ENCODE measurements at regions not wholly inside any gene's neighbourhood (a gene's known extent, or its start where the extent isn't known, plus 50 kb on each side); places are given as distances from the start of the nearest gene placed in this dataset.
"Not testable (repeated sequence)": the region's sequence is repeated elsewhere in the genome, so short reads cannot be mapped to it uniquely, and the experiment has no call there.

DNA sequence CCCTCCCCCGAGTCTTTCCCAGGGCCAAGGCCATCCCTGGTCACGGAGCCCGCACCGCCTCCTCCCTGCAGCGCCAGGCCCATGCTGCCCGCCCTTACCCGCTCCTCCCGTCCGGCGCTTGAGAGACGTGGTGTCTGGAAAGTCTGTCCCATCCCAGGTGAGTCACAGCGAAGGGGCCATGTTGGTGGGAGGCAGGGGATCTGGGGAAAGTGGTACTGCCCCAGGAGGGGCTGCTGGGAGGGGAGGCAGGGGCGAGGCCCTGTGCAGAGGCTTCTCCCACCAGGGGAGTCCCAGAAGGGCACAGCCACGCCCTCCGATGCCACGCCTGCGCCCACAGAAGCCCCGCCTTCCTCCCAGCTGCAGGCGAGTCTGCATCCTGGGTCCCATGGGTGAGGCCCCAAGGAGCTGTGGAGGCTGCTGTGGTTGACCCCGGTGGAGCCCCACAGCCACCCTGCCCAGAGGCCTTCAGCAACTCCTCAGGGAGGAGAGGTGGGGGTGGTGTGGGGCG lies 107.0 kb upstream of the PPP1R26 start:
- DNase-seq (ENCODE audit: low spot score): no peak
- no peak for ATAC-seq

DNA sequence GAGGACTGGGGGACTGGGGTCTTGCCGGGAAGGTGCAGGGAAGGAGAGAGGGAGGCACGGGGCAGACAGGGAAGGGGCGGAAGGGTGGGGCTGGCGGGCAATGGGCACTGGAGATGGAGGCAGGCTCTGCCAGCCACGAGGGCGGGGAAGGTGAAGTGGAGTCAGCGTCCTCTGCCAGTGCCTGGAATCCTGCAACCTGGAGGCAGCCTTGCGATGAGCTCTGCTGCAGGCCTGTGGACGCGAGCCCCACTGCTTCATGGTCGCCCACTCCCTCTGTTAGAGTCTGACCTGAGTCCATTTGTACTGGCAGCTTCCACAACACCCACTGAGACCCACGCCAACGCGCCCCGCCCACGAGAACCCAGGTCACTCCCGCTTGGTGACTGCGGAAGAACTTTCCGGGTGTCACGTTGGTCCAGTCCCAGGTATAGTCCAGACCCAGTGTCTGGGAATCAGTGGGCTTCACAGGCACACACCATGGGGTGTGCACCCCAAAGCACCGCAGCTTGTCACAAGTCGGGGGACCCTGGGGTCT lies 106.4 kb upstream of the PPP1R26 start:
- ATAC-seq (no peak), DNase-seq (ENCODE audit: low spot score) (no peak)

DNA sequence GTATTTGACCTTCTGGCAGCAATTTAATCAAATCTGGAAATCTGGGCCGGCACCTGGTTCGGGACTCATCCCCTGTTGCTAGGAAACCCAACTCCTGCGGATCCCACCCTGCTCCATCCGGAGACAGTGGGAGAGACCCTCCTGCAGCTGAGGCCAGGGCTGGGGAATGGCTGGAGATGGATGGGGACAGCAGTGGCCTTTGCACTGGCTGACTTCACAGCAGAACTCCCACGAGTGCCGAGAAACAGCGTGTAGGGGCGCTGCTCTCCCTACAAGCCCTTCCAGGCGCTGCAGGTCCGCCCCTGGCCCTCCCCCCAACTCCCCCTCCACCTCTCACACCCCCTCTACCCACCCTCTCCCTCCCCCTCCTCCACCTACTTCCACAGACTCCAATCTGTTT lies 105.8 kb upstream of the PPP1R26 start:
- DNase-seq (ENCODE audit: low spot score) (no peak), ATAC-seq (no peak)

DNA sequence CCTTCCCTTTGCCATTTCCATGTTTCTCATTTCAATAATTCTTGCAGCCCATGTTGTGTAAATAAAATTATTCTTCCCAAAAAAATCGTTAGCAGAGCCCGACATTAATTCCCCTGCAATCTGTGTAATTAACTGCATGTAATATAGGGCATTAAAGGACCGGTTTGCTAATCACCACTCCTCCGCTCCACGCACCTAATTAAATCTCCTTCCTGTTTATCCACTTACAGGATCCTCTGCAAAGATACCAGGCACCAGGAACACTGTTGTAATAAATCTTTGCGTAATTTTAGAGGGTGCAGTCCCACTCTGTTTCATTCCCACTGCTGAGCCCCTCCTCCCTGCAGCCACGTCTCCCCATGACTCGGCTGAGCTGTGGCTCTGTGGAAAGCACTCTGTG lies 105.0 kb upstream of the PPP1R26 start:
- DNase-seq (ENCODE audit: low spot score): no peak

DNA sequence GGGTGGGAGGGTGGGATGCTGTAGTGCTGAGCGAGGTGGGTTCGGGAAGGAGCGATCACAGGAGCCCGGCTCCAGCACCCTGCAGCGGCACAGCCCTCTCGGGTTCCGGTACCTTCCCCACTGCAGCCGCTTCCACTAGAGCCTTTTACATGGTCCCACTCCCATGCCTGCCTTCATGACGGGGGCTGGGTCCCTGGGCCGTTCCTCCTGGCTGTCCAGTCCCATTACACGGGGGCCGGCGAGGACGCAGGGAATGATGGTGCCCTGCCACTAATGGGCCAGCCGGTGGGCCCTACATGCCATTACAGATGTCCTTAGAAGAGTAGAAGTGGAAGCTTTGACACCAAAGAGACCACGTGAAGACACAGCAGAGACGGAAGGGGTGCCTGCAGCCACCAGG lies 104.6 kb upstream of the PPP1R26 start:
- ATAC-seq (no peak), DNase-seq (ENCODE audit: low spot score) (no peak)

More for the DNA sequence above, 105.0 kb upstream of the PPP1R26 start:
- no peak for ATAC-seq

DNA sequence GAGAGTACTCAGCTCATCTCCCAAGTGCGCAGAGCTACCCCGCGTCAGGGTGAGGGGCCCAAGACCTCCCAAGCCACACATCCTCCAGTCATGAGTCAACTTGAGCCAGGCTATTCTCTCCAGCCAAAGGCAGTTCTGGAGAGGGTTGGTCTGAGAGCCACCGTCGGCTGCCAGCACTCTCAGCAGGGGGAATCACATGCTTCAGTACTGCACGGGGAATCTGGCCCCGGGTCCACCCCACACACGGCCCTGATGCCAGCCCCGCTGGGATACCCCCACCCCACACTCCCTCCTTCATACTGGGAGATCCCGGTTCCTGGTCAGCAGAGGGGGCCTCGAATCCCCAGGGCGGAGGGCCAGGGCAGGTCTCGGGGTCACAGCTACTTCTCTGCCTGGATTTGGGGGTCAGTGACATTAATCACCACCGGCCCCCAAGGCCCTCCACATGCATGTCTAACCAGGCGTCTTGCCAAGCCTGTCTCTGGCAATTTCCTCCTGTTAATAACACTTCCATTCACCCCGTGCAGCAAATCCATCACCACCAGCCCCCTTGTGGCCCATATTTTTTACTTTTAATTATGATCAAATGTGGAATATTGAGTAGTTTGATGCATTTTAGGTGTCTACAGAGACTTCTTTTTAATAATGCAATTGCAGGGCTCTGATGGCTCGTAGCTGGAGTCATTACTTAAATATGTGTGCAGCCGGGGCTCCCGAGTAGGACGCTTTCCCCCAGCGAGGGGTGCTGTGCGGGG lies 102.9 kb upstream of the PPP1R26 start:
- no peak for ATAC-seq
- no peak for DNase-seq (ENCODE audit: low spot score)

DNA sequence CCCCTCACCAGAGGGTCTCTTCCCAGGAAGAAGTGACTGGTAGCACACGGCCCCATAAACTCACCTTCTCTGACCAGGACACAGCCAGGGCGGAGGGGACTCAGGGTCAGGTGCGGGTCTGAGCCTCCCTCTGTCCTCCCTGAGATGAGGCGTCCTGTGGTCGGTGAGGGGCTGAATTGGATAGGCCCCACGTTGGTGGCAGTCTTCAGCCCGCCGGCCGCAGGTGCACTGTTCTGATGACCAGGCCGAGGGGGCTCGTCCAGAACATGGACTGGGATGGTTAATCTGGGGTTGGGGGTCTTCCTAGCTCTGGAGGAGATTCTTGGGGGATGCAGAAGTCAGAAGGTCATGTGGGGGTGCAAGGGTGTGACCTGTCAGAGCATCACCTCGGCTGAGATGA lies 102.2 kb upstream of the PPP1R26 start:
- no peak for DNase-seq (ENCODE audit: low spot score)
- no peak for ATAC-seq

DNA sequence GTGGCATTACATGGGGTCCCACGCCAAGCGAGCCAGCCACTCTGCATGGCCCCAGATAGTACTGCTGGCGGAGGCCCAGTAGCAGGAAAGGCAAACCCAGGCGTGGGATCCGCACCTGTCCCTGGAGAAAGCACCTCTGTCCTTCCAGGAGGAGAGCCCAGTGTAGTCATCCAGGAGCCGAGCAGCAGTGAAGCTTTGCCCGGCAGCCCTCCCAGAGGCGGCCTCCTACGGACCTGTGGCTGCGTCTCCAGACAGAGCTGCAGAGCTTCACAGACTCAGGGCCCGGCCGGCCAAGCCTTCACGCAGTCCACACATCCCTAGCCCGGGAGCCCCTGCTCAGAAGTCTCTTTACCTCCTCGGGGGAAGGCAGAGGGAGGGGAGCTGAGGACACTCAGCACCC lies 100.8 kb upstream of the PPP1R26 start:
- ATAC-seq: no peak
- DNase-seq (ENCODE audit: low spot score): no peak

DNA sequence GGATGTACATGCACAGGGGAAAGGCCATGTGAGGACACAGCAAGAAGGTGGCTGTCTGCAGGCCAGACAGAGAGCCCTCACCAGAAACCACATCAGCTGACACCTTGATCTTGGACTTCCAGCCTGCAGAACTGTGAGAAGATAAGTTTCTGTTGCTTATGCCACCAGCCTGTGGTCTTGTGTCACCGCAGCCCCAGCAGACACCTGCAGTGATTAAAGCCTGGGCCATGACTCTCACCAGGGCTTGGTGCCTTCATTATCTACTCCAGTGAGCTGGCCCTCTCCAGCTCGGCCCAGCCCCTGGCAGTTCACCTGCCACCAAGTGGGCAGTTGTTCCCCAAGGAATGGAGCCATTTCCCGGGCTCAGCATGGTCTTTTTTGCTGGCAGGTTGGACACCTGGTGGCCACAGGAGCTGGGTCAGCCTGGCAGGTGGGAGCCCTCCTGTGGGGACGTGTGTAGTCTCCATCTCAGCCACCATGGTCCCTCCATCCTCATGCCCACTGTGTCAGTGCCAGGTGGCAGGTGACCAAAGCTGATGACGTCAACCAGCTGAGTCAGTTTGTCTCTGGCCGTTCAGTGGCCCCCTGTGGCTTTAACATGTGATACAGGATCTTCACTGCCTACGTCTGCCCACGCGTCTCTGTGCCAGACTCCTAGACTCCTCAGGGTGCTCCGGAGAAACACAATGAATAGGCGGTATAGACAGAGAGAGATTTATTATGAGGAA lies 99.9 kb upstream of the PPP1R26 start:
- no peak for DNase-seq (ENCODE audit: low spot score)
- no peak for ATAC-seq

DNA sequence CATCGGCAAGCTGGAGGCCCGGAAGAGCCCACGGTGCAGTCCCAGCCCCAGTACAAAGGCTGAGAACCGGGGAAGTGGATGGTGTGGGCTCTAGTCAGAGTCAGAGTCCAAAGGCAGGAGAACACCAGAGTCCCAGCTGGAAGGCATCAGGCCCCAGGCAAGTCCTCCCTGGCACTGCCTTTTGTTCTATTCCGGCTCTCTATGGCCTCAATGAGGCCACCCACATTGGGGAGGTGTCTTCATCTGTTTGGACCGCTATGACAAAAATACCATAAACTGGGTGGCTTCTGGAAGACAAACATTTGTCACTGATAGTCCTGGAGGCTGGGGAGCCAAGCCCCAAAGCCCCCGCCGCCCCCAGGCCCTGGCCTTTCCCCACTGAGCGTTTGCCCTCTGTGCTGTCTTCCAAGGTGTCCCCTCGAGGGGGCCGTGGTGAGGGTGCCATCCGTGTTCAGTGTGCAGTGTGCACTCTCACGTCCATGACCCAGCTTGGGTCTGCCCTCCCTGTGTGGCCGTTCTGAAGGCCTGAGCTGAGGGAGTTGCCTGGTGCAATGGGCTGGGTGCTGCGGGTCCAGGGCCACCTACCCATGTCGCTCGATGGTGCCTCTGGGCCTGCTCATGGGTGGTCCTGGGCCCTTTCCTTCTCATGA lies 99.1 kb upstream of the PPP1R26 start:
- no peak for ATAC-seq
- DNase-seq (ENCODE audit: low spot score): no peak

DNA sequence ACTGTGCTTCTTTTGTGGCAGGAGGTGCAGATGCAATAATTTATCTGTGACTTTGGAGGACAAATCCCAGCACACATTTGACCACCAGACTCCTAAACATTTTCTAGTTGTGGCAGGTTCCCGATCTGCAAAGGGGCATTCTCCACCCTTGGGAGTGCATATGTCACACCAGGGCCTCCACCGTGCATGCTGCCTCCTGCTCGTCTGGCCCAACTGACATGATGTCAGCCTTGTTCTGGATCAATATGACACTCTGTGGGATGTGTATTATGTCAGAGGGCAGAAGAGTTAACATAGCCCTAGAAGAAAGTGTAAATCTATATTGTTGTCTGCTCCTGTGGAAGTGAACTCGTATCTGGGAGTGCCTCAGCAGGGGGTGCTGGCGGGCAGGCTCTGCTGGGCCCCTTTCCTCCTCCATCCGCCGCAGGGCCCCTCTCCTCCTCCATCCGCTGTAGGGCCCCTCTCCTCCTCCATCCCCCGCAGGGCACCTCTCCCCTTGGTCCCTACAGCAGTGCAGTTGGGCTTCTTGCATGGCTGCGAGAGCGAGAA lies 97.7 kb upstream of the PPP1R26 start:
- ATAC-seq (no peak), DNase-seq (ENCODE audit: low spot score) (no peak)

DNA sequence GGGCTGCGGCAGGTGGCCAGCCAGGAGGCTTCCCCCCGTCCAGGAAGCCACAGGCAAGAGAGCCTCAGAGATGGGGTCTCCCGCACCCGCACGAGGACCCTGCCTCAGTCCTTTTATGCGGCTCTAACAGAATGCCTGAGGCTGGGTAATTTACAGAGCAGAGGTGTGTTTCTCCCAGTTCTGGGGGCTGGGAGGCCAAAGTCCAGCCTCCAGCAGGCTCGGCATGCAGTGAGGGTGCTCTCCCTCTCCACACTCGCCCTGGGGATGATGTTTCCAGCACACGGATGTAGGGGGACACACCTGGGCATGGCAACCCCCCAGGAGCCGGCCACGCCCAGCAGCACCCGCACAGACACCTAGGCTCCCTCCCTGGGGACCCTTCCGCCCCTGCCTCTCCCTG lies 95.4 kb upstream of the PPP1R26 start:
- ATAC-seq (no peak), DNase-seq (ENCODE audit: low spot score) (no peak)

DNA sequence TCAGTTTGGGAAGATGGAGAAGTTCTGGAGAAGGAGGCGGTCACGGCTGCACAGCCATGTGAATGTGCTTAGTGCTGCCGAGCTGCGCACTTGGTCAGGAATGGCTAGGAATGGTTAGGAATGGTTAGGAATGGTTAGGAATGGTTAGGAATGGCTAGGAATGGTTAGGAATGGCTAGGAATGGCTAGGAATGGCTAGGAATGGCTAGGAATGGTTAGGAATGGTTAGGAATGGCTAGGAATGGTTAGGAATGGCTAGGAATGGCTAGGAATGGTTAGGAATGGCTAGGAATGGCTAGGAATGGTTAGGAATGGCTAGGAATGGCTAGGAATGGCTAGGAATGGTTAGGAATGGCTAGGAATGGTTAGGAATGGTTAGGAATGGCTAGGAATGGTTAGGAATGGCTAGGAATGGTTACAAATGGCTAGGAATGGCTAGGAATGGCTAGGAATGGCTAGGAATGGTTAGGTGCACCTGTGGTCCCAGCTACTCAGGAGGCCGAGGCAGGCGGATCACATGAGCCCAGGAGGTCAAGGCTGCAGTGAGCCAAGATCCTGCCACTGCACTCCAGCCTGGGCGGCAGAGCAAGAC lies 94.7 kb upstream of the PPP1R26 start:
- DNase-seq (ENCODE audit: low spot score); ATAC-seq: not testable (repeated sequence)

DNA sequence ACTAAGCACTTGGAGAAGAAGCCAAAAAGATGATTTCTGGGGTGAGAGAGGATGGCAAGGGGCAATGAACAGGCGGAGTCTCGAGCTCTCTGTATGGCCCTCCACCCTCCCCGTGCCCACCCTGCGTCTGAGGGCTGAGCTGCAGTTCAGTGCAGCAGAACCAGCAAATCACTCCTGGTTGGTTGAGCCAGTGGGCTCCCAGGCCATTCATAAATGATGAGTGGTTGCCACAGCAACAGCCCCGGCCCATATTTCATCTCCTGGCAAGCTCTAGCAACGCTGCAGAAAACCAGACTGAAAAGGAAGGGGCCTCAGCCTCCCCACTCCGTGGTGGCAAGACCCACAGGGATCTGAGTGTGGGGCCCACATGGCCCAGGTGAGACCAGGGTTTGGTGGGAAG lies 93.8 kb upstream of the PPP1R26 start:
- ATAC-seq: no peak
- DNase-seq (ENCODE audit: low spot score): no peak

DNA sequence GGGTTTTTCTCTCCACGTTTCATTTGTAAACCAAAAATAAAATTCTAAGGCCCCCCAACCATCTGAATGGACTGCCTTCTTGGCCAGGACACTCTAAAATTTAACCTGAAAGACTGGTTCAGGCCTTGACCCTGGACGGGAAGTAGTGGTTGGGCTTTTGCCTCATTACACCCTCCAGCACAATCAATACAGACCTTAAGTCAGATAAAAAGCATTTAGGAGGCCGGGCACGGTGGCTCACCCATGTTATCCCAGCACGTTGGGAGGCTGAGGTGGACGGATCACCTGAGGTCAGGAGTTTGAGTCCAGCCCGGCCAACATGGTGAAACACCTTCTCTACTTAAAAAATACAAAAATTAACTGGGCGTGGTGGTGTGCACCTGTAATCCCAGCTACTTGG lies 91.6 kb upstream of the PPP1R26 start:
- ATAC-seq: no peak
- no peak for DNase-seq (ENCODE audit: low spot score)

DNA sequence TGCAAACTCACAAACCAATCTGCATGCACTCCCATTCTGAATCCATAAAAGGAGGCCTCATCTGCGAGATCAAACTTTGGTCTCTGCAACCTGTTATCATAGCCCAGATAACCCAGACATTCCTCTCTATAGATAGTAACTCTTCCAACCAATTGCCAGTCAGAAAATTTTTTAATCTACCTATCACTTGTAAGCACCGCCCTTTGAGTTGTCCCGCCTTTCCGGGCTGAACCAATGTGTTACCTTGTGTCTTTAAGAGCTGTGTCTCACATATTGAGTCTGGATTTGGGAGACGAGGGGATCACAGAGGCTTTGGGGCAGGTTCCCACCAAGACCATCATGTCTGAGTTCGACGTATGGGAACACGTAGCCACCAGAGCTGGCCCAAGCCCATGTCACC lies 91.1 kb upstream of the PPP1R26 start:
- DNase-seq (ENCODE audit: low spot score) (no peak), ATAC-seq (no peak)

DNA sequence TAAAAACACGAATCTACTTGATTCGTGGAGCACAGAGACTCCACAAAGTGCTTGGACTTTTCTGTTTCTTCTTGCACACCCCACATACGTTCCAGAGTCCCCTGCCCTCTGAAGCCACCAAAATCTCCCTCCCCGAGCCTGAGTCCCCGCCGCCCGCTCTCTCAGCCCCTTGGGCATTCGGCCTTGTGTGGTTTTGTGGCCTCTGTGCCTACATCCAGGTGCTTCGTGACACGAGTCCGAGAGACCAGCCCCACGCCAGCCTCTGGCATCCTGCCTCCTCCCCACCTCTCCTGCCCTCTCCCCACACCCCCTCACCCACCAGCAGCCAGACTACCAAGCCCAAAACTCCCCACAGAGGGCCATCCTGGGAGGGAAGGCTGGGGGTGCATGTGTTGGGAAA lies 87.8 kb upstream of the PPP1R26 start:
- DNase-seq (ENCODE audit: low spot score): no peak

DNA sequence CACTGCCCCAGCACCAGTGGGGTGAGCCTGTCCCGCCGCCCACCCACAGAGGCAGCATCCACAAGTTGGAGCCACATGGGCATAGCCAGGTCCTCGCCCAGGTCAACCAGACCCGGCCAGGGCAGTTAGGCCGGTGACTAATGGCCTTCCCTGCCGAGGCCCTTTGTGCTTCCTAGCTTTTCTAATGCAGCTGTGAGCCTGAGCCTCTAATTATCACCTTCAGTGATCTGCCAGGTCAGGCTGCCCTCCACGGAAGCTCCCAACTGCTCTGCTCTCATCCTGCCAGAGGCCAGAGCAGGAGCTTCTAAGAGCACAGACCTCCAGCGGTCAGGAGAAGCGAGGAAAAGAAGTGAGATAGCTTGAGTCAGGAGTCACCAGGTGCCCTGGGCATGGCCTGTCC lies 87.1 kb upstream of the PPP1R26 start:
- ATAC-seq (no peak), DNase-seq (ENCODE audit: low spot score) (no peak)

More for the DNA sequence above, 87.8 kb upstream of the PPP1R26 start:
- no peak for ATAC-seq

DNA sequence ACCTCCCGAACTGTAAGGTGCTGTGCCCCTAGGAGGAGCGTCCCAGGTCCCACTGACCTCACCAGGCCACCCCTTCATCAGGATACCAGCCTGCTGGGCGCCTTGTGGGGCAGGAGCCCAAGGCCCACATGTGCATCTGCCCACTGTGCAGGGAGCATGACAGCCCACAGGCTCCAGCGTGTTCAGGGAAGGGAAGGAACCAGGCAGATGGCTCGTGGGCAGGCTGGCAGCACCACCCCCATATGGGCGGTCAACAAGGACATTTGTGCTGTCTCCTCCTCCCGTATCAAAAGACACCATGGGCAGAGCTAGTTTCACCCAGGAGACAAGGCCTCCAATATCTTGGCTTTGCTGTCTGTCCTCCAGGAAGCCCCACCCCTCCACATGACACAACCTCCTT lies 85.5 kb upstream of the PPP1R26 start:
- no peak for ATAC-seq
- DNase-seq (ENCODE audit: low spot score): no peak

DNA sequence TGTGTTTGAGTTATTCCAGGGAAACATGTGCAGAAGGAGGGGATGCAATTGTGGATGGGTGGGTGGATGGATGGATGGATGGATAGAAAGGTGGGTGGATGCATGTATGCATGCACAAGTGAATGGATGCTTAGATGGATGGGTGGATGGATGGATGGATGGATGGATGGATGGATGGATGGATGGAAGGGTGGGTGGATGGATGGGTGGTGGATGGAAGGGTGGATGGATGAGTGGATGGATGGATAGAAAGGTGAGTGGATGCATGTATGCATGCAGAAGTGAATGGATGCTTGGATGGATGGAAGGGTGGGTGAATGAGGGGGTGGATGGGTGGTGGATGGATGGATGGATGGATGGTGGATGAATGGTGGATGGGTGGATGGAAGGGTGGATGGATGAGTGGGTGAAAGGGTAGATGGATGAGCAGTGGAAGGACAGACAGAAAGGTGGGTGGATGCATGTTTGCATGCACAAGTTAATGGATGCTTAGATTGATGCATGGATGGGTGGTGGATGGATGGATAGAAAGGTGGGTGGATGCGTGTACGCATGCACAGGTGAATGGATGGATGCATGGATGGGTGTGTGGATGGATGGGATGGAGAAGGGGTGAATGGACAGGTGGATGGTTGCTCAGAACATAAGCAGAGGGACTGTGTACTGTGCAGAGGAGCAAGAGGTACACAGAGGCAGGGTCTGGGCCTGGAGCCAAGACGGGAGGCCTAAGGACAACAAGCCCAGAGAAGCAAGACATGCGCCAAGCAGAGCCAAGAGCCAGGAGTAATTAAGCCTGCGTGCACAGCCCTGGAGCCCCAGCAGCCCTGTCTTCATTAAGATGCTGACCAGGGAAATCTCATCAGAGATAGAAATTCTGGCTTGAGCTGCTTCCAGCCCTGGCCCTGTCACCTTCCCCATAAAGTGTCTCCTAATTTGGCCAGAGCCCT lies 84.6 kb upstream of the PPP1R26 start:
- DNase-seq (ENCODE audit: low spot score) (no peak), ATAC-seq (no peak)

Data from left lobe of liver (tissue), 2 donors.